ENCODE measurements at regions not wholly inside any gene's neighbourhood (a gene's known extent, or its start where the extent isn't known, plus 50 kb on each side); places are given as distances from the start of the nearest gene placed in this dataset.

DNA sequence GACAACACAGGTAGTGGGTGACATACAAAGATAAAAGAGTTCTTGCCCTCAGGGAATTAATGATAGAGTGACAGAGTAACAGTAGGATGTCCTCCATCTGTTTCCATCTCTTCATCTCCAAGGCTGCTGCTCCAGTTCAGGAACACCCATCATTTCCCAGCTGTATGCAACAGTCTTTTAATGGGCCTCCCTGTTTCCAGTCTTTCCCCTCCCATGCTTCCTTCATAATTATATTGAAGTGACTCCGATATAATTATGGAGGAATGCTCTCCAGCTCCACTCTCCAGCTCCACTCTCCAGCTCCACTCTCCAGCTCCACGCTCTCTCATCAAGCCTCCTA is 65.3 kb upstream of the MSN start:
- TF ChIP-seq, protein P1, sequence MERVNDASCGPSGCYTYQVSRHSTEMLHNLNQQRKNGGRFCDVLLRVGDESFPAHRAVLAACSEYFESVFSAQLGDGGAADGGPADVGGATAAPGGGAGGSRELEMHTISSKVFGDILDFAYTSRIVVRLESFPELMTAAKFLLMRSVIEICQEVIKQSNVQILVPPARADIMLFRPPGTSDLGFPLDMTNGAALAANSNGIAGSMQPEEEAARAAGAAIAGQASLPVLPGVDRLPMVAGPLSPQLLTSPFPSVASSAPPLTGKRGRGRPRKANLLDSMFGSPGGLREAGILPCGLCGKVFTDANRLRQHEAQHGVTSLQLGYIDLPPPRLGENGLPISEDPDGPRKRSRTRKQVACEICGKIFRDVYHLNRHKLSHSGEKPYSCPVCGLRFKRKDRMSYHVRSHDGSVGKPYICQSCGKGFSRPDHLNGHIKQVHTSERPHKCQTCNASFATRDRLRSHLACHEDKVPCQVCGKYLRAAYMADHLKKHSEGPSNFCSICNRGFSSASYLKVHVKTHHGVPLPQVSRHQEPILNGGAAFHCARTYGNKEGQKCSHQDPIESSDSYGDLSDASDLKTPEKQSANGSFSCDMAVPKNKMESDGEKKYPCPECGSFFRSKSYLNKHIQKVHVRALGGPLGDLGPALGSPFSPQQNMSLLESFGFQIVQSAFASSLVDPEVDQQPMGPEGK (CRISPR knock-in tag; IDR thresholded peaks at IDR 0.05; ENCODE audit: borderline replicate concordance) = no peak
- TF ChIP-seq ZNF70 (CRISPR knock-in tag; IDR thresholded peaks at IDR 0.05) = no peak
- TF ChIP-seq BACH2 (CRISPR knock-in tag; IDR thresholded peaks at IDR 0.05; ENCODE audit: borderline replicate concordance) = no peak
- no peak for TF ChIP-seq CSDC2 (CRISPR knock-in tag; IDR thresholded peaks at IDR 0.05)
- no peak for TF ChIP-seq ARNTL (CRISPR knock-in tag; IDR thresholded peaks at IDR 0.05; ENCODE audit: borderline replicate concordance, low read depth)
- no peak for TF ChIP-seq TCF4 (CRISPR knock-in tag; IDR thresholded peaks at IDR 0.05; ENCODE audit: borderline replicate concordance)
- no peak for TF ChIP-seq GLIS3 (CRISPR knock-in tag; IDR thresholded peaks at IDR 0.05)
- TF ChIP-seq, protein P2, sequence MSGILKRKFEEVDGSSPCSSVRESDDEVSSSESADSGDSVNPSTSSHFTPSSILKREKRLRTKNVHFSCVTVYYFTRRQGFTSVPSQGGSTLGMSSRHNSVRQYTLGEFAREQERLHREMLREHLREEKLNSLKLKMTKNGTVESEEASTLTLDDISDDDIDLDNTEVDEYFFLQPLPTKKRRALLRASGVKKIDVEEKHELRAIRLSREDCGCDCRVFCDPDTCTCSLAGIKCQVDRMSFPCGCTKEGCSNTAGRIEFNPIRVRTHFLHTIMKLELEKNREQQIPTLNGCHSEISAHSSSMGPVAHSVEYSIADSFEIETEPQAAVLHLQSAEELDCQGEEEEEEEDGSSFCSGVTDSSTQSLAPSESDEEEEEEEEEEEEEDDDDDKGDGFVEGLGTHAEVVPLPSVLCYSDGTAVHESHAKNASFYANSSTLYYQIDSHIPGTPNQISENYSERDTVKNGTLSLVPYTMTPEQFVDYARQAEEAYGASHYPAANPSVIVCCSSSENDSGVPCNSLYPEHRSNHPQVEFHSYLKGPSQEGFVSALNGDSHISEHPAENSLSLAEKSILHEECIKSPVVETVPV (CRISPR knock-in tag; IDR thresholded peaks at IDR 0.05) = no peak
